GM12801 (cell line): ENCODE measurements at regions not wholly inside any gene's neighbourhood (a gene's known extent, or its start where the extent isn't known, plus 50 kb on each side); places are given as distances from the start of the nearest gene placed in this dataset.

ENCODE experiments used
- TF ChIP-seq, protein P1 (sequence below): IDR thresholded peaks from one replicate; pipeline ENCODE4 v1.5.1; 2011; ENCODE audit warnings: control low read depth; ENCODE audit not compliant: insufficient read length; ENCODE audit errors: extremely low read depth

DNA sequence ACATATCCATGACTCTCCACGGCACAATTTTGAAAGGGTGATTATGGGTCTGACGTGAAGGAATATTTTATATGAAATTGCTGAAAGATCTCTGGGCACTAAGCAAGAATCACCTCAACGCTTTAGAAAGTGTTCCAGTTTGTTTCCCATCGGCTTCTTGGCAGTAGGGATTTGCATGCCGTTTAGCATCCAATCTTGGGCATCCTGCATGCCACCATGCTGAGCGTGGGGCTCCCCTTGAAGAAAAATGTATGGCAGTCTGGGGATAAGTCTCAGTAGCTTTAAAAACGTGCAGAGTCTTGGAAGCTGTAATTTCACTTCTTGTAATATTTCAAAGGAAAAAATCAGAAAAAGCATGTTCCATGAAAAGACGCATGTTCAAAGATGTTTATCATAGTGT lies 151.7 kb downstream of the DMRT2 start:
- TF ChIP-seq, protein P1, sequence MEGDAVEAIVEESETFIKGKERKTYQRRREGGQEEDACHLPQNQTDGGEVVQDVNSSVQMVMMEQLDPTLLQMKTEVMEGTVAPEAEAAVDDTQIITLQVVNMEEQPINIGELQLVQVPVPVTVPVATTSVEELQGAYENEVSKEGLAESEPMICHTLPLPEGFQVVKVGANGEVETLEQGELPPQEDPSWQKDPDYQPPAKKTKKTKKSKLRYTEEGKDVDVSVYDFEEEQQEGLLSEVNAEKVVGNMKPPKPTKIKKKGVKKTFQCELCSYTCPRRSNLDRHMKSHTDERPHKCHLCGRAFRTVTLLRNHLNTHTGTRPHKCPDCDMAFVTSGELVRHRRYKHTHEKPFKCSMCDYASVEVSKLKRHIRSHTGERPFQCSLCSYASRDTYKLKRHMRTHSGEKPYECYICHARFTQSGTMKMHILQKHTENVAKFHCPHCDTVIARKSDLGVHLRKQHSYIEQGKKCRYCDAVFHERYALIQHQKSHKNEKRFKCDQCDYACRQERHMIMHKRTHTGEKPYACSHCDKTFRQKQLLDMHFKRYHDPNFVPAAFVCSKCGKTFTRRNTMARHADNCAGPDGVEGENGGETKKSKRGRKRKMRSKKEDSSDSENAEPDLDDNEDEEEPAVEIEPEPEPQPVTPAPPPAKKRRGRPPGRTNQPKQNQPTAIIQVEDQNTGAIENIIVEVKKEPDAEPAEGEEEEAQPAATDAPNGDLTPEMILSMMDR = no peak

DNA sequence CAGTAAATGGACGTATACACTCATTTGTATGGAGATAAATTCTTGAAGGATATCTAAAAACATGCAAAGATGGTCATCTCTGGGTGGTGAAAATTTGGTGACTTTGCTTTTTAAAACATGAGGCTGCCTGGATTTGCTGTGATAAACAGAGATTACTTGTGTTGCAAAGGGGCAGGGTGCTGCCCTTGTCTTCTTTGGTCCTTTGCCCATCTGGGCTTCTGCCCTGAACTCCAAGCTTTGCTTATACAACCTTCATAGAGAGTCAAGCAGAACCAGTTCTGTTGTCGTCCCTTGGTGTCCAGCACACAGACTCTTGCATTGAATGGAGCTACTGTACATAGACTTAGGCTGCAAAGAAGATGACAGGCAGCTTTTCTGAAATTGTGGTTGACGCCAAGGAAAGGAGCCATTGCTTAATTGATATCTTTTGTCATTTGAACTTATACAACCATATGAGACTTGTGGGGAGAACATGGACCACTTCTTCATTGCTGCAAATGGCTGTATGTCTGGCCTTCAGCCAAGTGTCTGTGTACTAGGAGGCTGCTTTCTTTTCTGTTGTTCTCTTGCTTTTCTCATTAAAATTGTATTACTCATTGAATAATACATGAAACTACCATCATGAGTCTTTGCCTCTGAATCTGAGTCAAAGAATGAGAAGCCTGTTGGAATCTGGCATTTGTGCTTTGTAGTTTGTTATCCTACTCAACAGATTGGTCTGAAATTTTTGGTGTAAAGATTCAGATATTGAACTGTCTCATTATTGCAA lies 152.5 kb downstream of the DMRT2 start:
- TF ChIP-seq, protein P1 = no peak

GRCh38 chr9:1207686-1208085 lies 157.5 kb downstream of the DMRT2 start:
- TF ChIP-seq, protein P1 = no peak

DNA sequence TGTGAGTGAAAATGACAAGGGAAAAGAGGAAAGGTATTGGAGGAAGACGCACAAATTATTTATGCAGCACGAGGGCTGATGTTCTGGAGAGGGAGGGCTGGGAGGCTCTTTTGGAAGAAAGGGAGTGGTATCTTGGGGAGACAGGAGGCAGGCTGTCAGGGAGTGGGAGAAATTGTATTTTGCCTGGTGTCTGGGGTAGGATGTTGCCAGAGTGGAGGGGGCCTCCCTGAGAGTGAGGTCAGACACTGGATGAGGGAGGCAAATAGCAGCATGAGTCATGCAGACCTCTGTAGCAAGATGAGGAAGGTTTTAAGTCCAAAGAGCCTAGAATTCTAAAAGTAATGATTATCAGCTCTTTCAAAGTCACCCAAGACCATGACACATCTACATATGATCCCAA lies 158.0 kb downstream of the DMRT2 start:
- TF ChIP-seq, protein P1 = no peak

GRCh38 chr9:1210954-1211353 lies 160.8 kb downstream of the DMRT2 start:
- TF ChIP-seq, protein P1 = no peak

DNA sequence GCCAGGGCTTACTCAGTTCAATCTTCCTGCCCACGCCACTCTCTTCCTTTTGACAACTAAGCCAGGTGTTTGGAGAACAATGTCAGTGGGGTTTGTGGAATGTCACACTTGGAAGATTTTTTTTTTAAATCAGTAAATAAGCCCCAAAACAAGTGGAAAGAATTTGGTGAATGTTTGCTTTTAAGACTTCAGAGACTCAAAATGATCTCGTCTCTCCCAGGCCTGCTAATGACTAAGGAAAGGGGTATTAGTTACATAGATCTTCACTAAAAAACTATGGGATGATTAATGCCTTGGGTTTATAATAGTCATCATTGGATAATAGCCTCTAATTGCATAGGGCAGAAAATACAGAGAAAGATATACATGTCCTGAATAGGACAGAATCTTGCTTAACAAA lies 166.4 kb downstream of the DMRT2 start:
- TF ChIP-seq, protein P1 = no peak

- TF ChIP-seq, protein P1 = no peak
These were observed 166.9 kb downstream of the DMRT2 start for GRCh38 chr9:1217076-1217475.

DNA sequence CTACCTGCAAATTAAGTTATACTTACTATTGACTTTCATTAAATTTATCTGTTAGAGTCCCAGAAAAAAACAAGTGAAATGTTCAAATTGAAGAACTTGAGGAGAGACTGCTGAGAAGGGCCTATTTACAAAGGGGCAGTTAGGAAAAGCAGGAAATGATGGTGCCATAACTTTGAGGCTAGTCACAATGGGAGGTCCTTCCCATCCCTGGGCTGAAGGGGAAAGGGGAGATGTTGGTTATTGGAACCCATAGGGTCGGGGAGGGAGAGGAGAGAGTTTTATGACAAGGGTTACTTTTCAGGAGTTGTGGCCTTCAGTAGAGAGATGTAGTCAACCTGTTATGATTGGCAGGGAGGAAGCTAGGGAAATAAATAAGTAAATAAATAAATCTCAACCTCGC lies 169.1 kb downstream of the DMRT2 start:
- TF ChIP-seq, protein P1 = no peak
